ENCODE measurements at regions not wholly inside any gene's neighbourhood (a gene's known extent, or its start where the extent isn't known, plus 50 kb on each side); places are given as distances from the start of the nearest gene placed in this dataset.

GRCh38 chr7:95658676-95659075 lies 62.4 kb upstream of the PDK4 start:
- Histone ChIP-seq H3K9me3 (ENCODE audit: control insufficient read depth, low read depth, low read length) (no peaks in the 10 kb centered on the region), H2AFZ (ENCODE audit: control insufficient read depth, low read length) (no peak overlapping the region), H3K4me2 (ENCODE audit: control insufficient read depth, extremely low read depth, insufficient read depth, low read depth, low read length) (no peak overlapping the region), H3K9ac (ENCODE audit: control insufficient read depth, extremely low read depth, insufficient read depth, low read length) (no peak overlapping the region), H3K36me3 (ENCODE audit: control insufficient read depth in 2 of 2, extremely low read depth in 1 of 2, insufficient read depth in 2 of 2, low read length in 2 of 2) (no peaks in the 10 kb centered on the region), H3K27ac (ENCODE audit: control insufficient read depth, insufficient read depth, low read length) (no peak overlapping the region), H3K27me3 (ENCODE audit: control insufficient read depth, extremely low read depth, insufficient read depth, low read length) (no peaks in the 10 kb centered on the region), H4K20me1 (ENCODE audit: control insufficient read depth, extremely low read depth, insufficient read depth, low read length) (no peaks in the 10 kb centered on the region), H3K79me2 (ENCODE audit: control insufficient read depth, insufficient read depth, low read length) (no peaks in the 10 kb centered on the region), H3K9me1 (ENCODE audit: control insufficient read depth, extremely low read depth, insufficient read depth, low read length) (no peaks in the 10 kb centered on the region), H3K4me3 (ENCODE audit: control insufficient read depth in 2 of 3, extremely low read depth in 1 of 3, insufficient read depth in 2 of 3, low read depth in 1 of 3, low read length in 3 of 3) (no peak overlapping the region), H3K4me1 (ENCODE audit: control insufficient read depth, extremely low read depth, insufficient read depth, low read length) (no peaks in the 10 kb centered on the region)
- FAIRE-seq (no peak), DNase-seq (ENCODE audit: low read depth, low spot score) (no peak)
- TF ChIP-seq EZH2 (IDR thresholded peaks at IDR 0.05; ENCODE audit: low read length) (no peak), CTCF (optimal IDR thresholded peaks at IDR 0.05 in 1 of 3, IDR thresholded peaks at IDR 0.05 in 1 of 3, conservative IDR thresholded peaks at IDR 0.05 in 1 of 3; ENCODE audit: extremely low read depth in 1 of 3, insufficient read depth in 2 of 3, low read length in 3 of 3) (no peak)
- dilution Hi-C loops (cut with MboI; ENCODE audit: extremely low pct_ligation_motif_present, low sequenced_read_pairs), result no loop called here

GRCh38 chr7:95649546-95649945 lies 53.2 kb upstream of the PDK4 start:
- Histone ChIP-seq H3K36me3 (ENCODE audit: control insufficient read depth in 2 of 2, extremely low read depth in 1 of 2, insufficient read depth in 2 of 2, low read length in 2 of 2) (no peaks in the 10 kb centered on the region), H3K9ac (ENCODE audit: control insufficient read depth, extremely low read depth, insufficient read depth, low read length) (no peak overlapping the region), H4K20me1 (ENCODE audit: control insufficient read depth, extremely low read depth, insufficient read depth, low read length) (no peaks in the 10 kb centered on the region), H3K4me3 (ENCODE audit: control insufficient read depth in 2 of 3, extremely low read depth in 1 of 3, insufficient read depth in 2 of 3, low read depth in 1 of 3, low read length in 3 of 3) (no peak overlapping the region), H3K4me1 (ENCODE audit: control insufficient read depth, extremely low read depth, insufficient read depth, low read length) (no peaks in the 10 kb centered on the region), H3K9me3 (ENCODE audit: control insufficient read depth, low read depth, low read length) (no peaks in the 10 kb centered on the region), H3K79me2 (ENCODE audit: control insufficient read depth, insufficient read depth, low read length) (no peaks in the 10 kb centered on the region), H3K9me1 (ENCODE audit: control insufficient read depth, extremely low read depth, insufficient read depth, low read length) (no peaks in the 10 kb centered on the region), H3K27ac (ENCODE audit: control insufficient read depth, insufficient read depth, low read length) (no peak overlapping the region), H3K27me3 (ENCODE audit: control insufficient read depth, extremely low read depth, insufficient read depth, low read length) (no peaks in the 10 kb centered on the region), H2AFZ (ENCODE audit: control insufficient read depth, low read length) (no peak overlapping the region), H3K4me2 (ENCODE audit: control insufficient read depth, extremely low read depth, insufficient read depth, low read depth, low read length) (no peak overlapping the region)
- FAIRE-seq, result no peak
- no peak for DNase-seq (ENCODE audit: low read depth, low spot score)
- TF ChIP-seq EZH2 (IDR thresholded peaks at IDR 0.05; ENCODE audit: low read length) (no peak), CTCF (optimal IDR thresholded peaks at IDR 0.05 in 1 of 3, IDR thresholded peaks at IDR 0.05 in 1 of 3, conservative IDR thresholded peaks at IDR 0.05 in 1 of 3; ENCODE audit: extremely low read depth in 1 of 3, insufficient read depth in 2 of 3, low read length in 3 of 3) (no peak)
- dilution Hi-C loops (cut with MboI; ENCODE audit: extremely low pct_ligation_motif_present, low sequenced_read_pairs), result no loop called here
